ENCODE measurements at regions not wholly inside any gene's neighbourhood (a gene's known extent, or its start where the extent isn't known, plus 50 kb on each side); places are given as distances from the start of the nearest gene placed in this dataset.
"Not testable (repeated sequence)": the region's sequence is repeated elsewhere in the genome, so short reads cannot be mapped to it uniquely, and the experiment has no call there.

GRCh38 chr4:74544655-74545361 lies 99.9 kb downstream of the AREG start:
- no peak for DNase-seq

GRCh38 chr4:74545448-74545847 lies 100.5 kb downstream of the AREG start:
- DNase-seq = no peak

- no peak for DNase-seq
These were observed 101.1 kb downstream of the AREG start for GRCh38 chr4:74546057-74546456.

- no peak for DNase-seq
These were observed 102.1 kb downstream of the AREG start for GRCh38 chr4:74547042-74547441.

GRCh38 chr4:74548561-74548960 lies 103.6 kb downstream of the AREG start:
- DNase-seq = no peak

GRCh38 chr4:74549936-74550335 lies 105.0 kb downstream of the AREG start:
- no peak for DNase-seq

- no peak for DNase-seq
These were observed 110.3 kb downstream of the AREG start for GRCh38 chr4:74555231-74555630.

- DNase-seq = no peak
These were observed 110.9 kb downstream of the AREG start for GRCh38 chr4:74555843-74556242.

GRCh38 chr4:74559853-74560252 lies 114.9 kb downstream of the AREG start:
- no peak for DNase-seq

- DNase-seq = no peak
These were observed 123.0 kb downstream of the AREG start for GRCh38 chr4:74567981-74568380.

GRCh38 chr4:74570095-74570494 lies 125.2 kb downstream of the AREG start:
- DNase-seq = no peak

- no peak for DNase-seq
These were observed 133.4 kb downstream of the AREG start for GRCh38 chr4:74578329-74578728.

- DNase-seq = not testable (repeated sequence)
These were observed 133.9 kb downstream of the AREG start for GRCh38 chr4:74578865-74579264.

GRCh38 chr4:74583089-74583700 lies 138.3 kb downstream of the AREG start:
- DNase-seq = no peak

GRCh38 chr4:74583757-74584156 lies 138.8 kb downstream of the AREG start:
- DNase-seq = no peak

GRCh38 chr4:74588350-74588749 lies 143.4 kb downstream of the AREG start:
- no peak for DNase-seq

GRCh38 chr4:74590476-74590875 lies 145.5 kb downstream of the AREG start:
- DNase-seq = no peak

GRCh38 chr4:74598611-74599325 lies 153.8 kb downstream of the AREG start:
- DNase-seq = no peak

GRCh38 chr4:74603186-74603585 lies 158.2 kb downstream of the AREG start:
- no peak for DNase-seq

- DNase-seq = no peak
These were observed 163.4 kb downstream of the AREG start for GRCh38 chr4:74608151-74608949.

- no peak for DNase-seq
These were observed 165.6 kb downstream of the AREG start for GRCh38 chr4:74610491-74610890.

GRCh38 chr4:74612837-74613236 lies 167.9 kb downstream of the AREG start:
- no peak for DNase-seq

- no peak for DNase-seq
These were observed 168.3 kb downstream of the AREG start for GRCh38 chr4:74613266-74613665.

Data from right hindlimb (tissue), 1 donor.